Right renal pelvis (tissue), 4 donors: ENCODE measurements at regions not wholly inside any gene's neighbourhood (a gene's known extent, or its start where the extent isn't known, plus 50 kb on each side); places are given as distances from the start of the nearest gene placed in this dataset.
"Not testable (repeated sequence)": the region's sequence is repeated elsewhere in the genome, so short reads cannot be mapped to it uniquely, and the experiment has no call there.

Experiments
- DNase-seq, 4 donors: peaks; one replicate each; pipeline ENCODE4 v3.0.0-alpha.2; 2013; ENCODE audit warnings: low read depth in 4 of 4, low spot score in 3 of 4, missing footprints in 1 of 4

DNA sequence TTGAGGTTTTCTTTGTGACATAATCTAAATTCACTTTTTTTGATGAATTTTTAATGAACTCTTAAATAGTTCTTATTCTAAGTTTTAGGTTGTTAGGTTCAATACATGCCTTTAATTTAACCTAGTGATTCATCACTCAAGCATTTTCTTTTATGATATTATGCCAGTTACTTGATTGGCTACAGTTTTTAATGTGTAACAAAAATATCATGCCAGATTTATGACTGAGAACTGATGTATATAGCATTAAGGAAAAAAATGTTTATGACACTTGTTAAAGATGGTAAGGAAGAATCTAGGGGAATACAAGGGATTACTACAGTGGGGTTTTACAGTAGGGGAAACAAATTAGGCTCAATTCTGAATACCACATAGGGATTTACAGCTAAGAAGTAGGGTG, 103.1 kb downstream of the VGLL3 start:
- no peak for DNase-seq

DNA sequence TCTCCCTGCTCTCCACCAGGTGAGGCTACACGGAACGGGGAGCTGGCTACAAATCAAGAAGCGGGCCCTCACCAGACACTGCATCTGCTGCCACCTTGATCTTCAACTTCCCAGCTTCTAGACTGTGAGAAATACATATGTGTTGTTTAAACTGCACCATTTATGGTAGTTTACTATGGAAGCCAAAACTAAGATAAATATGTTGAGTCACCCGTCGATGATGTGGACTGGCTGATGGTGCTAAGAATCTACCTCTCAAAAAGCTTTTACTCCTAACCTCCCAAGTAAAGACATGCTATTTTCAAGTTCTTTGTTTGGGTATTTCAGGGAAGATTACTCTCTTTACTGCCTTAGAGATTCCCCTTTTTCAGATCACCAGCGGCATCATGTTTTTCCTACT, 110.9 kb downstream of the VGLL3 start:
- DNase-seq: no peak

DNA sequence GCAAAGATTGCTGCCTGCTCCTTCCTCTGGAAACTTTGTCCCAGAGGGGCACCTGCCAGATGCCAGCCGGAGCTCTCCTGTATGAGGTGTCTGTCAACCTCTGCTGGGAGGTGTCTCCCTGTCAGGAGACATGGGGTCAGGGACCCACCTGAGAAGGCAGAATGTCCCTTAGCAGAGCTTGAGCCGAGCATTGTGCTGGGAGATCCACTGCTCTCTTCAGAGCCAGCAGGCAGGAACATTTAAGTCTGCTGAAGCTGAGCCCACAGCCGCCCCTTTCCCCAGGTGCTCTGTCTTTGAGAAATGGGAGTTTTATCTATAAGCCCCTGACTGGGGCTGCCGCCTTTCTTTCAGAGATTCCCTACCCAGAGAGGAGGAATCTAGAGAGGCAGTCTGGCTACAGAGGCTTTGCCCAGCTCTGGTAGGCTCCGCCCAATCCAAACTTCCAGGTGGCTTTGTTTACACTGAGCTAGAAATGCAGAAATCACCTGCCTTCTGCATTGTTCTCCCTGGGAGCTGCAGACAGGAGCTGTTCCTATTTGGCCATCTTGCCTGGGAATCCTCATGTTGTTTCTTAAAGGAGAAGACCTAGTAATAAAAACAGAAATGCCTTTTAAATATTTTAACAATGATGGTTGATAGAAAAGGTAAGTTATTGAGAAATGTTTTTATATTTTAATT, 114.3 kb downstream of the VGLL3 start:
- DNase-seq: not testable (repeated sequence)

DNA sequence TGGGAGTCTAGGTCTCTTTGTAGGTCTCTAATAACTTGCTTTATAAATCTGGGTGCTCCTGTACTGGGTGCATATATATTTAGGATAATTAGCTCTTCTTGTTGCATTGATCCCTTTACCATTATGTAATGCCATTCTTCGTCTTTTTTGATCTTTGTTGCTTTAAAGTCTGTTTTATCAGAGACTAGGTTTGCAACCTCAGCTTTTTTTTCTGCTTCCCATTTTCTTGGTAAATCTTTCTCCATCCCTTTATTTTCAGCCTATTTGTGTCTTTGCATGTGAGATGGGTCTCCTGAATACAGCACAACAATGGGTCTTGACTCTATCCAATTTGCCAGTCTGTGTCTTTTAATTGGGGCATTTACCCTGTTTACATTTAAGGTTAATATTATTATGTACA, 116.2 kb downstream of the VGLL3 start:
- not testable (repeated sequence) for DNase-seq

- DNase-seq: no peak
These were observed 121.4 kb downstream of the VGLL3 start for GRCh38 chr3:86869566-86869965.

DNA sequence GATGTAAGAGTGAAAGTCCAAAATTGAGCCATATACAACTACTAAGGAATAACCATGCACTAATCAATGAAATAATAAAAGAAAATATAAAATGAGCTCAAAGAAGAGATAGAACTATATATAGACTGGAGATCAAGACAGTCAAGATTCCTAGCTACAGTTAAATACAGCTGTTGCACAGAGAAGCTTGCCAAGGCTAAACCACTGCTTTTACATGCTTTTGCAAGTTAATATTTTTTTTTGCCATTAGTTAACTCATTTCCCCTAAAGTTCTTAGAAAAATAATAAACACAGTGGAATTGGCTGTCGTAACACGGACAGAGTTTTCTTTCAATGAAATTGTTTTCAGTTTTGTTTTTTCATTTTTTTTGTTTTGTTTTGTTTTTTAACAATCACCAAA, 123.0 kb downstream of the VGLL3 start:
- DNase-seq: no peak

DNA sequence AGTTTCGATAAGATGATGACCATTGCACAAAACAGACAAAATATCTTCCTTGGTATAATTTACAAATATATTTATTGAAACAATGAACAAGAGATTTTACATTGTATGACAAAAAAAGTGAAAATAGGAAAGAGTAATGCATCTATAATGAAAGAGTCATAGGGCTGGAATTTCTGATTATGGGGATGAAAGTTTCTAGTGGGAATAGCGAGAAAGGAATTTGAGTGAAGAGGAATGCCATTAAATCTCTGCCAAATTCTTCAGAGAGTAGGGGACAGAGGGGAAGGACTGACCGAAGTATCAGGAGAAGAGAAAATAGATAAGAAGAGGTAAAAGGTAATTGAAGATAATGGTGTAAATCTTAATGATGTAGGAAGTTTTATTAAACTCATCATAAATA, 125.4 kb downstream of the VGLL3 start:
- DNase-seq: no peak

DNA sequence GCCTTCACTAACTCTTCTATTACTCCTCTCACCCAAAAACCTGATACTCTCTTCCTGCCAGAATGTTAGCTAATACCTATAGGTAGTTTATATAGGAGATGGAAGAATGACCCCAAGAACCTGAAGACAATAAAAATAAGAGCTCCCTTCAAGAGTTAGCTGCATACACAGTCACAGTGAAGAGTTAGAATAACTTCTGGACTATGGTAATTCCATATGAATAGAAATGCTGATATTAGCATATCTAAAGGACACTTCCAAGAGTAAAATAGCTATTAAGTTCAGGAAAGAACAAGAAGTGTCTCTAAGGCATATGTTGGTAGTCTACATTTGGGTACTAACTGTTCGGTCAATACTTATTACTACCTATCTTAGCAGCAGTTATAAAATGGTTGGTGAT, 134.2 kb downstream of the VGLL3 start:
- DNase-seq: no peak

GRCh38 chr3:86849991-86850390, 141.0 kb downstream of the VGLL3 start:
- DNase-seq: no peak

DNA sequence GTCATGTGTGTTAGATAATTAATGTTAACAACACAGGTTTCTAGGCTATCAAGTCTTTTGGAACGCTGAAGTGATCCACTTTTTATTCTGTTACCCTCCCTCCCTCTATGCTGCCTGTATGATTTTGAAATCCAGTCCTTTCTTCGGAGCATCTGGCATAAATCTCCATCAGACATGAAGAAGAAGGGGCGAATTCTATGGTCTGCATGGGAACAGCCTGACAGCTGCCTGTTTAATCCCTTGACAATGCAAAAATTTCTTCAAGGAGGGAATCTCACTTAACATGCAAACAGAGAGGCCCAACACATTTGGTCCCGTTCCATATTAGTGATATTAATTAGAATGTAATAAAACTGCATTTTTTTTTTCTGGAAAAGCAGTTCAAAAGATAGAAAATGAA, 145.2 kb downstream of the VGLL3 start:
- DNase-seq: no peak

DNA sequence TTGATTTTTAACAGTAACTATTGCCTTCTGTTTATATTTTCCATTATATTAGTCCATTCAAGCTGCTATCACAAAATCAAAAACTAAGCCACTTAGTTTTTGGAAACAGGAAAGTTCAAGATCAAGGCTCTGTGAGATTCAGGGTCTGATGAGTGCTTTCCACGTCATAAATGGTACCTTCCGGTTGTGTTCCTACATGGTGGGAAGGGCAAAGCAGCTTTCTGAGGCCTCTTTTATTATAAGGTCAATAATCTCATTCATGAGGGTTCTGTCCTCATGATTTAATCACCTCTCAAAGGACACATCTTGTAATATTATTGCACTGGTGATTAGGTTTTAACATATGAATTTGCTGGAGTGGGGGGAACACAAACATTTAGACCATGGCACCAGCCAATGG, 152.0 kb downstream of the VGLL3 start:
- no peak for DNase-seq

- no peak for DNase-seq
These were observed 153.1 kb downstream of the VGLL3 start for GRCh38 chr3:86837871-86838270.

- DNase-seq: no peak
These were observed 160.4 kb downstream of the VGLL3 start for GRCh38 chr3:86830566-86830965.

DNA sequence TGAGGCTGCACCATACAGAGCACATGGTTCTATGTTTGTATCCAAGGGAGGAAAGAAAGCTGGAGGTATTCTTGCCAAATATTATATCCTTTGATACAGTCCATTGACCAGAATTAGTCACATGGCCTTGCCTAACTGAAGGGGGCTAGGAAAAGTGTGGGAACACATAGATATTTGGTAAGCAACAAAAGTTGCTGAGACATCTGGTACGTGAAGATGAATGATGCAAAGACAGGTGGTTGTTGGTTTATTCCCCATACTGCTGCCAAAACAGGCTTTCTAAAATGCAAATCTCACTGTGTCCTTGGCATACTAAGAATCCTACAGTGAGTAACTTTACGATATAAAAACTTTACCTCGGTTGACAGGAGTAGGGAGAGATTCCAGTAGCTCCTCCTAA, 162.2 kb downstream of the VGLL3 start:
- no peak for DNase-seq

- DNase-seq: not testable (repeated sequence)
These were observed 163.4 kb downstream of the VGLL3 start for GRCh38 chr3:86827582-86827981.

GRCh38 chr3:86826292-86826691, 164.7 kb downstream of the VGLL3 start:
- no peak for DNase-seq

DNA sequence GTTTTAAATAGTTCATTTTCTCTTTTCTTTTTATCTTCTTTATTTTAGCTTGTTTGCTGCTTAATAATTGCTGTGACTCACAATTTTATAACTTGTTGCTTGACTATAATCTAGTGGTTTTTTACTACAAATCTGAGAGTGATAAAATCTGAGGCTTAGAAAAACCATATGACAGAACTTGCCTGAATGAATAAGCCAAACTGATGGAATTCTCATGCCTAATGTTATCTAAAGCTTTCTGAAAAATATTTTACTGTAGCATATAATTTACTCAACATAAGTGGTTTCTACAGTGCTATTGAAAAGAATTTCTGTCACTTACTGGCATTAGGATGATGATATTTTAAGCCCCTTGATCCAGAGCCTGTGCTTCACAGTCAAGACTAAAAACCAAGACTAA, 175.1 kb downstream of the VGLL3 start:
- no peak for DNase-seq

GRCh38 chr3:86814918-86815655, 175.9 kb downstream of the VGLL3 start:
- no peak for DNase-seq

DNA sequence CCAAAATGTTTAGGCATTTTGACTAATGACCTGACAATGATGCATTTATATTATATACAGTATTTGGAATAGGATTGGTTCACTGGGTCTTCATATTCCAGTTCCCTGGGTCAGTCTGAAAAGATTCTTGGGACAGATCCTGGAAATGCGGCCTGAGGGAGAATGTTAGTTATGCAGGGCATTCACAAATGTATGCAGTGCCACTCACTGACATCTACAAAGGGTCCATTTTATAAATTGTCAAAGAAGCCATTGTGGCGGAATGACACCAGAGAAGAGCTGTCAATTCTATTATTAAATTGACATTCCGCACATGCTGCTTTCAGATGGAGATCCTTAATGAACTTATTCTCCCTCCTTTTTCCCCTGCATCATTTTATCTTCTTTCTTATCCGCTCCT, 176.6 kb downstream of the VGLL3 start:
- no peak for DNase-seq

DNA sequence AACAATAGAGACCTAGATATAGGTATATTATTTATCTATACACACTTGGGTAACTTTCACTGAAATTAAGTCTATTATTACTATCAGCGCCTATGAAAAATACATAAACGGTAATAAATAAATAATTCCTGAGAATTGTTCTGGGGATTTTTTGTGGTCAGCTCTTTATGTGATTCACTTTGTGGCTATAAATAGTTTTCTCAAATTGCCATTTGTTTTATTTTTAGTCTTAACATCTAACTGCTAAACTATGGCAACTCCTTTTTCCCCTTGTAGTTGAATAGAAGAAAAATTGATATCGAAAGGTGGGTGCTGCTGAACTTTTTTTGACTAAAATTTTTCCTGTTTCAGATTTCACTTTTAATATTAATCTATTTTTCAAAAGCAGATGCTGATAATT, 189.0 kb downstream of the VGLL3 start:
- no peak for DNase-seq

GRCh38 chr3:86801066-86801465, 189.9 kb downstream of the VGLL3 start:
- no peak for DNase-seq

- DNase-seq: no peak
These were observed 190.8 kb downstream of the VGLL3 start for GRCh38 chr3:86800116-86800515.

DNA sequence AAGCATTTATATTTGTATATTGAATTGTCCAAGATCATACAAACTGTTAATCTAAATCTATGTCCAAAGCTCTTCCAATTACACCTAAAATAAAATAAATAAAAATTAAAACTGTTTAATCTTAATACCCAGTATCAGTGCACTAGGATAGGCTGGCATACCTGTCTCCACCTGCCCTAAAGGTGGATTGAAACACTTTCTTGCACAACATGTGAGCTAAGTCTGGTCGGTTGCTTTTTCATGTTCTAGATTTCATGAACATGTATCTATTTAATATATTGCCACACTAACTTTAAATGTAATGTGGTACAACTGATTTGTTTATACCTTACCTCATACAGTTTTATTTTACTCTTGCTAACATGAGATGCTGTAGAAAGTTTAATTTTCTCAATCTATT, 193.0 kb downstream of the VGLL3 start:
- DNase-seq: no peak
